ENCODE measurements at regions not wholly inside any gene's neighbourhood (a gene's known extent, or its start where the extent isn't known, plus 50 kb on each side); places are given as distances from the start of the nearest gene placed in this dataset.

DNA sequence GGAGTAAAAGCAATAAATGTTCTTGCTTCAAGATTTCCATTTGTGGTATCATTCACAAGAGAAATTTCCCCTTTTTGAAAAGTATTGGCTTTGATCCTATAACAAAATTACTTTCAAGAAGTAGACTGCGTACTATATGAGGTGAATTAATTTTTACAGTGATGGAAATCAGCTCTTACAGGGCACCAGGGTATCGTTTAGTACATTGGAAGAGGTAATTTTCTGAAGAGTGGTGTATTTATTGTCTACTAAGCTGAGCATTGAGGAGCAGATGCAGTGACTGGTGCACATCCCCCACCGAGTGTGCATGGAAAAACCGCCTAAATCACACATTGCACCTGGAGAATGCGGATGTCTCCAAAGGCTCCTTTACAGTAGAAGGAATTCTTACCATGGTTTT, 209.5 kb downstream of the SAMD5 start:
- DNase-seq: no peak

DNA sequence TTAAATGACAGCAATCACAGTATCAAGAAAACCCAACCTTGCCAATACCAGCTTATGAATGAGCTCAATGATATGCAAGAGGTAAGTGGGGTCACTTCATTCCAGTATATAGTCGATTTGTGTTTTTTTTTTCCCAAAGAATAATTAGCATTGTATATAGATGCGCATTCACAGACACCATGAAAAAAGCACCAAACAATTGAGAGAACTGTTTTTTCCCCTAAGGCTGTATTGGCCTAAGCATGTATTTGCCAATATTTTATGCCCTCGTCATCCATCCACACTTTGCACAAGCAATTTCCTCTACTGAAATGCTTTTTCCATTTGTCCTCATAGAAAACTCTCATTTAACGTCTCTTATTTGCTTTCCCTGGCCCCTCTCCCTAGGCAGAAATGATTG, 213.7 kb downstream of the SAMD5 start:
- no peak for DNase-seq

DNA sequence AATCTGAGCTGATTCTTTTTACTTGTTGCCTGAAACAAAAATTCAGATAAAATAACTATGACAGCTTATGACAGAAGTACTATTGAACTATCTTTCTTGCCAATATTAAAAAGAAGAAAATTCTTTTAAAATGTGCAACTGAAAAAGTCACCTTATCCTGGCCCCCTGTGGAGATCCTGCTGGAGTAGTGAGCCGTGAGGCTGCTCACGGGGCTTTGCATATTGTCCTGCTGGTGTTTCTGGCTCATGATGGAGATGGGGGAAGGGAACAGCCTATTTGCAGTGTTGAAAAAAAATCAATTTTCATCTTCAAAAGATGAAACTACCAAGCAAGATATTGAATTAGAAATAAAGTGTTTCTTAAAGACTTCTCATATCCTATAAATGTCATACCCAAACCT, 216.0 kb downstream of the SAMD5 start:
- DNase-seq: no peak

DNA sequence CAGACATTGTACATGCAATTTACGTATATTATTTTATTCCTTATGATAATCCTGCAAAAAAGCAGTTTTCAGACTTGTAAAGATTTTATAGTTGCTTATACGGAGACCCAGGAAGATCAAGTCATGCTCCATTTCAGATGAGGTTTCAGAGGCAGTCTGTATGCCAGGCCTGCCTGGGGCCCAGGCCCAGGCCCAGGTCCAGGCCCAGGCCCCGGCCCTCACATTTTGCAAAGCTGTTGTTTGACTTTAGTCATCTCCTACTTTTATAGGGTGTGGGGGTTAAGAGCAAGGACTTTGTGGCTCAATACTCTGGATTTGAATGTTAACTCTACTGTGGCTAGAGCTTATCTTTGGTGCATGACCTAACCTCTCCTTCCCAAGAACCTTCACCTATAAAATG, 217.9 kb downstream of the SAMD5 start:
- no peak for DNase-seq

DNA sequence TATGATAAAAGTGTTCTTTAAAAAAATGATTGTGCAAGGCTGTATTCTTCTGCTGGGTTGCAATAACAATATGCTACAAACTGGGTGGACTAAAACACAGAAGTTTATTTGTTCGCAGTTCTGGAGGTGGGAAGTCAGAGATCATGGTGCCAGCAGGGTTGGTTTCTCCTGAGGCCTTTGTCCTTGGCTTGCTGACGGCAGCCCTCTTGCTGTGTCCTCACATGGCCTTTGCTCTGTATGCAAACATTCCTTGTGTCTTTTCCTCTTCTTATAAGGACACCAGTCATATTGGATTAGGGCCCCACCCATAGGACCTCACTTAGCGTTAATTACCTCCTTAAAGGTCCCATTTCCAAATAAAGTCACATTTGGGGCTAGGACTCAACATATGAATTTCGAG, 220.4 kb downstream of the SAMD5 start:
- no peak for DNase-seq

DNA sequence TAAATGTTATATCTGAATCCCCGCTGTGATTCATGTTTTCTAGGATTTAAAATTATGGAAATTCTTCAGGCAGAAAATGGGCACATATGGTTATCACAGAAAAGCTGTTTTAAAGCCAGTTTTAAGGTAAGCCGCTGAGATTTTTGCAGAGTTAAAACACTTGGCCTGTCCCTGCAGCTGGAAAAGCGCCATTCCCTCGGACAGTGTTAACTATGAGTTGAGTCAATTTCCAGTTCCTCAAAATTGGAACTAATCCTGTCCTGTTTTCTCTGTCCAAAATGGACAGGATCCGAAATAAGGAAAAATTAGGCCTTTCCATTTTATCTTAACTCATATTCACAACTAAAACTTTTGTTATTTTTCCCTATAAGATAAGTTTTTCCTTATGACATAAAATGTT, 225.2 kb downstream of the SAMD5 start:
- no peak for DNase-seq

DNA sequence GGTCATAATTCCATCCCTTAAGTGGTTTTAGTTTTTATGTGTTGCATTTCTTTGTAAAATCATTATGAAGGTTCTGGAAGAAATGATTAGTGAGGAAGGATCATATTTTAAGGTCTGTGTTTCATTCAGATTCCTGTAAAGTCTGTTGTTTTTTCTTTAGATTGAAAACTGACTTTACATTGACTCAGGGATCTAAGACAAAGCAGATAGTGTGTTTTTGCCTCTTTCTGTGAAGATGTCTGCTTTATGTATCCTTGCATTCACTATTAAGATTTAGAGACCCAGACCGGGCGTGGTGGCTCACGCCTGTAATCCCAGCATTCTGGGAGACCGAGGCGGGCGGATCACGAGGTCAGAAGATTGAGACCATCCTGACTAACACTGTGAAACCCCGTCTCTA, 225.7 kb downstream of the SAMD5 start:
- no peak for DNase-seq

DNA sequence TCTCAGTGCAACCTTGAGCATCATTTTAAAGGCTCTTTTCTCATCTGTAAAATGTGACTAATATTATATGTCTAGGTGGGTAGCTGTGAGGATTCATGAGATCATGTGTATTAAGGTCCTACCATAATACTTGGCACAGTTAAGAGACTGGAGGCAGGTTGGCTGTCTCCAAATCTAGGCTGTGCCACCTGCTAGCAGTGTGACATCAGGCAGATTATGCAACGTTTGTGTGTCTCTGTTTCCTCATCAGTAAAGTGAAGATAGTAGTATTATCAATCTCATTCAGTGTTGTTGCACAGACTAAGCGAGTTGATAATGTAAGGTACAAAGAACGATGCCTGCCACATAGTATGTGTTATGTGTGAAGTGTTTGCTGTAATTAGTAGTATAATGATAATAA, 227.4 kb downstream of the SAMD5 start:
- DNase-seq: no peak

DNA sequence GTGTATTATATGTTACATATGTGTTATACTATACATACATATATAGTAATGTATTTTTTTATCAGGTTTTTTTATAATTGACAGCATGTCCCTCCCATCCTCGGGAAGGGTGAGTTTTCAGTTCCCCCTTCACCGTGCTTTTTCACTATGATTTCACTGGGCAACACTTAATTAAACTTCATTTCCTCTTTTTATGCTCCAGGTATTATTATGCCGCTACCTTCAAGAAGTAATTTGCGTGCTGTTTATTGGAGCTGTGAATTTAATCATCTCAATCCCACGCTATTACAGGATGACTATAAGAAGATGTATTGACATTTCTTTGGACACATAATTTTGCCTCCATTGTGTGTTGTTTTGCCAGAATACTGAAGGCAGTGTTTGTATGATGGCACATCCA, 228.6 kb downstream of the SAMD5 start:
- no peak for DNase-seq

DNA sequence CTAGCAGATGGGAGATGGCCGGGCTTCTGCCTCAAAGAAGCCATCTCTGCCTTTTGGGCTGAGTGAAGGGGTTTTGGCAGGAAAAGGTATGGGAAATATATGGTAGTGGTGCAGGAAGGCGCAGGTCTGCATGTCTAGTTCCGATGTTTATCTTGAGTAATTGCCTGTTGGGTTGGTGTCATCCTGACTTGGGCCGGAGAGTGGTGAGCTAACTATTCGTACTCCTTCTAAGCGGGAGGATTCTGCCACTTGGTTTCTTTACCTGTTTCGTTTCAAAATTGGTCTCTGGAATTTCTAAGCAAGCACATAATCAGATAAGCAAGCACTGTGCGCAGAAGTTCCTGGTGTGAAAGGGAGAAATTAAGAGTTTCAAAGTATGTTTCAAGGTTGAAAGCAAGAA, 229.6 kb downstream of the SAMD5 start:
- no peak for DNase-seq

DNA sequence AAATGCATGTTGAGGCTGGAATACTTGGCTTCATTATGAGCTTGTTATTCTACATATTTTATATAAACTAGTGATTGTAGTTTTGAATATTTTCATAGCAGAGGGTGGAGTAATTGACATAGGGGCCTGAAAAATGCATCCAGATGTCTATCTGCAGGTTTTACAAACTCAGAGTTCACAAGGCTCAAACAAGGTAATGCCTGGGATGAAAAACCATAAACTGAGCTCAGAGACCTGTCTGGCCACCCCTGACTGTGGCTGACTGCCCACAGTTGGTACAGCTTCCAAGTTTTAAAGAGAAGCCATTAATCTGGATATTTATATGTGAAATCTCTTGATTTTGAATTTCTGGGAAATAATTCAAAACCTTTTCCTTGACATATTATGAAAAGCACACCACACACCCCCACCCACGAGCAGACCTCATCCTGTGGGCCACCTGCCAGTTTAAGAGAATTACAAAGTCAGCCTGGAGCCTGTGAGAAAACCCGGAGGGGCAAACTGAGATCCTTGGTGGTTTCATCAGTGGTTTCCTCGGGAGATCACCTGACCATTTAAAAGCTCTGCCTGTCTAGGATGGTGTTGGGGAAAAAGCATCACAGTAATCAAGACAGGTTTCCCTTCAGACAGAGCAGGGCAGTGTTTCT, 230.1 kb downstream of the SAMD5 start:
- no peak for DNase-seq

DNA sequence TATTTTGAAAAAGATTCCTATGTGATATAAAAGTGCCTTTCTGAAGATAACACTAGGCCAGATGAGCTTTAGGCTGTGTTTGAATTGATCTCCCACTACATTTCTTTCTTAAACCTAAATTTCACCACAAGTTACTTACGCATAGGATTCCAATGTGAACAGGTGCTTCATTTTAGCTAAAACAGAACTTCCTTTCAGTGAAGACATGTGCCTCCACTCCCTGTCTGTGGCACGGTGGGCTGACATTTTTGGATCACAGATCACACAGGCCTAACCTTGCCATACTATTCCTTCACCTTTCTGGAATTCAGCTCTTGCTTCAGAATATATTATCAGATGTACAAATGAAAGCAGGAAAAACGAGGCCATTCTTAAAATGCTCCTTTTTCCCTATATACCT, 231.8 kb downstream of the SAMD5 start:
- DNase-seq: no peak

DNA sequence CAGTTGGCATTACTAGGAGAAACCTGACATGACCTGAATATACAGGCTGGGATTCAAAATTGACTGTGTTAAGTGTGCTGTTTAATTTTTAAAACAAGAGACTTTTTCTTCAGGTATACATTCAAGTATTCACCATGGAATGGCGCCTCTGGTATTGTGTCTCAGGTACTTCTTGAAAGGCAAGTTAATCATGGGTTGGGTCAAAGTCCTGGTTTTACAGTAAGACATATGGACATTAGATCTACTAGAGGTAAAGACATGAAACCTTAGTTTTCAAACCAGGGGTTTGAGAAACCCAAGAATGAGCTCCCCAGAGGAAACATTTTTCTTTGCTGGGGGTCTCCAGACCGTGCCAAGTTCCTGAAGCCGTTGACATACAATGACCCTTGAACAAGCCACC, 232.4 kb downstream of the SAMD5 start:
- DNase-seq: no peak

DNA sequence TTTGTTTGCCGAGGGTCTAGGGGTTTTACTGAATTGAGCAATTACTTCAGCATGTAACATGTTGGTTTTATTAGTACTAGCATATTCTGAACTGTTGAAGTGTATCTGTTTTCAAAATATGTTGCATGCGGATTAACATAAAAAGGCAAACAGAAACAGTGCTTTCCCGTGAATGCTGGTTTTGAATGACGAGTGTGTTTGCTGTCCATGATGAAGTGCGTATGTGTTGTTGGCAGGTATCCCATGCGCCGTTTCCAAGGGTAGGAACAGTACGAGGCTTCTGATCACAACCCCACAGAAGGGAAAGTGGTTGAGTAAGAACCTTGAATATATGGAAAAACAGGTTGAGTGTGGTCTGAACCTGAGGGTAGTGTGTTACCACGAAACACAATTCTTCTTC, 232.9 kb downstream of the SAMD5 start:
- DNase-seq: no peak

DNA sequence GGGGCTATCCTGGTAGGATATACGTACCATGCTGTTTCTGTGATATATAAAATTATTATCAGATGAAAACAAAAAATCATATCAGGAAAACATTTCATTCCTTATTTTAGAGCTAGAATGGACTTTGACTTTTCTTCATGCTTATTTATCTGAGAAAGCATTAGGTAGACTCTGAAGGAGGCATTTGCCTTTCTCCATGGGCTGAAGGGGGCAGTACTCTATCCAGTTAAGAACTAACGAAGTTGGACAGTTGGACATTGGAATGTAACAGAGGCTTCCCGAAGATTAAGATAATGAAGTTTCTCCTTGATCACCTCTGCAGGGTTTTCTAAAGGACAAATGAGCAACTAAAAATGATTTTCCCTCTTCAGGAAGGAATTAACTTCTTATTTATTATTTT, 233.9 kb downstream of the SAMD5 start:
- DNase-seq: no peak

DNA sequence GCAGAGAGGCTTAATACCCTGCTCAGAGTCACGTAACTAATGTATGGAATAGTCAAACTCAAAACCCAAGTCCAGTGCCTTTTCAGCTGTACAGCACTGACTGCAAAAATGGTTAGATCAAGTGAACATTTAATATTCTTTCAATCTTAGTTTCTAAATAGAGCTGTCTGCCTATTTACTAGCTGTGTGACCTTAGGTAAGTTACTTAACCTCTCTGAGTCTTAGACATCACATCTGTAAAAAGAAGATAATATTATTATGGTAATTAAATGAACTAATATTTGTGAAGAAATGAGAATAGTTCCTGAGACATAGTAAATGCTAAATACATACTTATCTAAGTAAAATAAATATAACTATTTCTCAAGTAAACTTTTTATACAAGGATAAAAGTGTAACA, 235.5 kb downstream of the SAMD5 start:
- DNase-seq: no peak

DNA sequence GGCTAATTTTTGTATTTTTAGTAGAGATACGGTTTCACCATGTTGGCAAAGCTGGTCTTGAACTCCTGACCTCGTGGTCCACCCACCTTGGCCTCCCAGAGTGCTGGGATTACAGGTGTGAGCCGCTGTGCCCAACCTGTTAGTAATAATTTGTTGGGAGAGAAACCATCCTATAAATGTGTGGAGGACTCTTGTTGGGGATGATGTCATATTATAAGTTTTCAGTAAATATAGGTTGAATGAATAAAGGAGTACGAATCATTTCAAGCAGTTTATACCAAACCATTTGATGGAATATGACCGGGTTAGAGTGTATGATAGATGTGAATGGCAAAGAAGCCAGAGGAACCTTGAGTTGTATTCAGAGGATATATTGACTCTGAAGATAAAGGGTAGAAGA, 240.8 kb downstream of the SAMD5 start:
- DNase-seq: no peak

DNA sequence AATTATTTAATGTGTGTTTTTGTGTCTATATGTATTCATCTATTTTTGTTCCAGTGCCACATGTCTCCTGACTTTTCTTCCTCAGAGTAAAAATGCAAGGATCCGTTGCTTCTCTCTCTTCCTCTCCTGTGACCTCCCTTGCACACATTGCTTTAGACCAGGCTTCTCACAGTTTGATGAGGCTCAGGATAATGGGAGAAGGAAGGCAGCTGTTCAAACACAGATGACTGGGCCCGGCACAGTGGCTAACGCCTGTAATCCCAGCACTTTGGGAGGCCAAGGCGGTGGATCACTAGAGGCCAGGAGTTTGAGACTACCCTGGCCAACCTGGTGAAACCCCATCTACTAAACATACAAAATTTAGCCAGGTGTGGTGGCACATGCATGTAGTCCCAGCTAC, 241.9 kb downstream of the SAMD5 start:
- DNase-seq: no peak

DNA sequence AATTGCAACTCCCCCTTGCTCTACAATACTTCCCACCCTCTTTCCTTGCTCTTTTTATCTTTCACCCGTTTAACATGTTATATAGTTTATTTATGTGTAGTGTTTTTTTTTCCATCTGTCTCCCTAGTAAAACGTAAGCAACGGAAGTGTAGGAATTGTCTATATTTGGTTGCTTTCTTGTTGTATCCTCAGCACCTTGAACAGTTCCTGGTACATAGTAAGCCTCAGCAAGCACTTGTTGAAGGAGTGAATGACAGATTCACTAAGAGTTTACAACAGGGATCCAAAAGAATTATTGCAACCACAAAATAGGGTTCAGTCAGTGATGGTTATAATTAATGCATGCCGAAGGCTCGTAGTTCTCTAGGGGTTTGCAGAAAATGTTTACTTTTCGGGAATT, 242.7 kb downstream of the SAMD5 start:
- no peak for DNase-seq

DNA sequence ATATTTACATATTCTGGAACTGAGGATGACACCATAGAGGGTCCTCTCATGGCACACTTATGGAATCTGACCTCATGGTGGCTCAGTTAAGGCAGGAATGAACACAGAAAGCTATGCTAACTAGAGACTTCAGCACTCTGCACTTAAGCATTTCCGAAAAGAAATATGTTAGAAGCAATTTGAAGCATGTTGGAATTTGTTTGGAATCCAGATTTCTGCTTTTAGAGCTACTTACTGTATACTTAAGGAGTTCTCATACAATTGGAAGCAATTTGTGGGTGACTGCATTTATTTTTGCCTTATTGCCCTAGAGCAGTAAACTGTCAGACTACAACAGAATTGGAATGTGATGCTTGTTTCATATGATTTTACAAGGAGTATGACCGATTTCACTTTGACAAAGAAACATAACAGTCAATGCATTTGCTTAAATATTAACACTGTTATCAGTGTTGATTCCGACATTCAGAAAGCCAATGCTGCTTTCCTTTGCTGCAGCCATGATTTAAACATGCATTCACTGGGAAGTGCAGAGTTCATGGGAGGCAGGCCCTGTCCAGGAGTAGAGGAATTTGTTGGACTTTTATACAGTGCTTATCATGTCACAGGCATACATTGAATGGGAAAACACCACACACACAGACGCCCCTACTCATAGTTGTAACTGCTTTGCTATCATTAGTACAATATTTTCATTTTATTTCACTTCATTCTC, 244.4 kb downstream of the SAMD5 start:
- DNase-seq: no peak

DNA sequence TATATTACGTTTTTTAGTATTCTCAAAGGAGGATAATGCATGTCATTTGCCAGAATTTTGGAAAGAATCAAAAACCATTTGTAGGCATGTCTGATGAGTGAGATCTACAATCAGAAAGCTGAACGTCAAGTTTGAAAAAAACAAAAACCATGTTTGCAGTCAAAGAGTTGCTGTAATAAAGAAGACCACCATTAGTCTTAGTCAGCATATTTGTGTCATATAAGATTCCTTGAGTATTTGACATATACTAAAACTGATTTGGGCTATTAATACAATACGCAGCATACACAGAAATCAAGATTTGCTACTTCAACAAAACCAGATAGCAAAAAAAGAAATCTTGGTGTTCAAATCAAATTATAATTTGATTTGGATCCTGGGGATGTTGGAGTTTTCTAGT, 247.5 kb downstream of the SAMD5 start:
- no peak for DNase-seq

DNA sequence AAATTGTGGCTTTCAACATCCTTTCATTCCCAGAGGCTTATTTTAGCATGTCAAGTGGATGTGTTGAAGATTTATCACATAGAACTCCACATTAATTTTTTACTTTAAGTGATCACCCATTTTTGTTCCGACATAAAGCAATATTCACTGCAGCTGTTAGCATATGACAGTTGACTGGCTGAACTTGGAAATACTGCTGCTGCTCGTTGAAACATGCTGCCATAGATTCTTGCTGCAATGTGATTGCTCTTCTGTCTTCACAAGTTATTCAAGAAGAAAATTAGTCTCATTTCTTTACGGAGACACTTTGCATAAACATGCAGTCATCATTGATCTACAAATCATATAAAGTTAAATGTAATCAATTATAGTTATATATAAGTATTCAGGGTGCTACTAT, 248.4 kb downstream of the SAMD5 start:
- no peak for DNase-seq

DNA sequence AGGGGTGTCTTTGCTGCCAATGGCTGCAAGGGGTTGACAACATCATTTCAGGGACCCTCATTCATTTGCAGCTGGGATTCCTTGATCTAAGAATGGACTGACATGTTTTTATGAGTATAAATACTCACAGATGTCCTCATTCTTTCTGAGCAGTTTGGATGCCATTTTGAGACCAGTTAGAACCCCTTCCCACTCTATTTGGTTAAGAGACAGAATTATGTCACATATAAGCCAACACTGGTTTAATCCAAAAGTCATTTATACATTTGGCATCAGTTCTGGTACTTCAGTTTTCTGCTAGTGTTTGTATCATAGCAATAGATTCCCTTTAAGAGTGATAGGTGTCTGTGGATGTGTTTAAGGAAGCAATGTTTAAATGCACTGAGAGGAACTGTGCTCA, 248.8 kb downstream of the SAMD5 start:
- DNase-seq: no peak

DNA sequence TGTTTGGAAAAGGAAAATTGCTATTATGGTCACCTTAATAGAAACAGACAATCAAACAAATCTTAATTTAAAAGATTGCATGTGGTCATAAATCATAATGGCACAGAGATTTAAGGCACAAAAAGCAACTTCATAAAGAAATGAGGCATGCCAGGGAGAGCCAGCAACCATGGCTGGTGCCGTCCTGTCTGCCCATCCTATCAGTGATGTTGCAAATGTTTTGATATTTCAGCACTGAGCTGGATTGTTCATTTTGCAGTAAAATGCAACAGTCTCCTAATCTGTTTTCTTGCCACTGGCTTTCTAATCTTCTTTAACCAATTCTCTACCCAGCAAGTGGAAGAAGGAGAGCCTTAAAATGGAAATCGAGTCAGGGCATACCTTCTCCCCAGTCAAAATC, 249.8 kb downstream of the SAMD5 start:
- no peak for DNase-seq

DNA sequence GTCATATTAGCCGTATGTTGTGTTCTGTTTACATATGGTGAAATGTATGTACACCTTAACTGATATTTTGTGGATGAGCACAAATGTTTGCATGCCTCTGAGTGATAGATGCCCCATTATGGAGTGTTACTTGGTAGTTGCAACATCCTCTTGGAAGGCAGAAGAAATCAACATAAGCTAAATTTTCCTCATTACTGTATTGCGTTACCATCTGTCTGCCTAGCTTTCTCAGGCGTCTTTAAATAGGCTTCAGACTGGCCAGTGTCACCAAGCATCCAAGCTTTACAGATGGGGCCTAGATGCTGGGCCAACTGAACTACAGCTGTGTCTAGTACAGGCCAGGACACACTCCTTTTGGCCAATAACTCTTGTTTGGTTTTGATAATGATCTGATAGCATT, 250.6 kb downstream of the SAMD5 start:
- DNase-seq: no peak

All from CD4-positive, alpha-beta T cell treated with Interleukin-21 for 1 hour (primary cell).